Gastrocnemius medialis (tissue), 4 donors: ENCODE measurements at regions not wholly inside any gene's neighbourhood (a gene's known extent, or its start where the extent isn't known, plus 50 kb on each side); places are given as distances from the start of the nearest gene placed in this dataset.

Experiments used
- ATAC-seq, 2 donors: fragments of 150-250 bp; one replicate each; pipeline ENCODE4 v1.9.1; 2016
- DNase-seq, 2 donors: peaks; one replicate each; pipeline ENCODE4 v3.0.0-alpha.2; 2019
- H3K27ac ChIP-seq, 4 donors: fragments of 200-600 bp; sonication (generic); 1 replicate in 1 of 4; 2 replicates in 3 of 4; pipeline ENCODE4 v1.5.1; 2016 to 2018; ENCODE audit warnings: mild to moderate bottlenecking in 2 of 4, moderate library complexity in 1 of 4
- H3K27me3 ChIP-seq, 3 donors: fragments of 200-600 bp; sonication (generic) in 2 of 3; 1 replicate in 1 of 3; 2 replicates in 2 of 3; pipeline versions ENCODE4 v1.5.1 to v1.6.0; 2016 to 2019; ENCODE audit warnings: mild to moderate bottlenecking in 1 of 3, moderate library complexity in 1 of 3
- H3K36me3 ChIP-seq, 2 donors: fragments of 200-600 bp; sonication (generic) in 1 of 2; one replicate each; pipeline ENCODE4 v1.5.1; 2017 to 2018
- H3K4me1 ChIP-seq, 2 donors: fragments of 200-600 bp; sonication (generic) in 1 of 2; one replicate each; pipeline ENCODE4 v1.5.1; 2016 to 2017; ENCODE audit warnings: mild to moderate bottlenecking in 2 of 2
- H3K4me3 ChIP-seq, 4 donors: fragments of 200-600 bp; sonication (generic) in 3 of 4; 1 replicate in 1 of 4; 2 replicates in 3 of 4; pipeline ENCODE4 v1.5.1; 2016 to 2019; ENCODE audit warnings: mild to moderate bottlenecking in 2 of 4
- H3K9me3 ChIP-seq, 3 donors: fragments of 200-600 bp; sonication (generic) in 2 of 3; 1 replicate in 1 of 3; 2 replicates in 2 of 3; pipeline ENCODE4 v1.5.1; 2016 to 2019
- POLR2A ChIP-seq, 2 donors: fragments of 450-650 bp; IDR thresholded peaks; one replicate each; pipeline ENCODE4 v1.6.1; 2017; ENCODE audit warnings: antibody characterized with exemption in 2 of 2, mild to moderate bottlenecking in 2 of 2, moderate library complexity in 2 of 2
- in situ Hi-C, 4 donors: fragments of 200-750 bp; cut with MboI; loops; one replicate each; pipeline versions ENCODE4 v1.15.0 to v1.8.0; 2017; ENCODE audit warnings: low sequenced_read_pairs in 4 of 4
- intact Hi-C: fragments of 100-400 bp; cut with DNase I; formaldehyde crosslinking; loops from one replicate; pipeline ENCODE4 v1.15.1; 2023; ENCODE audit warnings: low total_unique reads
- TF ChIP-seq, protein P1 (sequence below), 5 experiments: fragments of 450-650 bp in 3 of 5; fragments of 200-600 bp in 2 of 5; sonication (generic) in 2 of 5; IDR thresholded peaks in 4 of 5; conservative IDR thresholded peaks in 1 of 5; 1 replicate in 4 of 5; 2 replicates in 1 of 5; pipeline ENCODE4 v1.5.1; 2016 to 2019; ENCODE audit warnings: antibody characterized with exemption in 5 of 5, mild to moderate bottlenecking in 3 of 5, moderate library complexity in 3 of 5

DNA sequence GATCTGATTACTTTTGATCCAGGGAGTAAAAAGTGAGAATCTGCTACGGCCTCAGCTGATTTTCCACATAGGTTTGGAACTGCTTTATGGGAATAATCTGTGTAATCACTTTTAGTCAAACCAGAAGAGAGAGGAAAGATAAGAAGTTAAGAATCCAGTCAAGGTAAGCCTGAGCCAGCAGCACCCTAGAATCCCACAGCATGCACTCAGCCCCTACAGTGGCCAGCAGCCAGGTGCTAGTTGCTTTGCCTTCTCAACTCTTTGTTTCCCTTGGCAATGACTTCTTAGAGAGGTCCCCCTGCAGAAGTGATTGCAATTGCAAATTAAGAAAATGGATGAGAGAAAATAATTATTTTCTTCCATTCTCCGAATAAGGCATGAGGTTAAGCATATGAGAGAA is 59.7 kb upstream of the TMED7 start:
- H3K27ac ChIP-seq = no peak overlapping the region
- DNase-seq = no peak
- ATAC-seq = no peak
- H3K9me3 ChIP-seq = no peaks in the 10 kb centered on the region
- no peaks in the 10 kb centered on the region for H3K36me3 ChIP-seq
- H3K4me1 ChIP-seq = peaks cover 0 to 3% of the 10 kb centered on the region in 2 donors
- intact Hi-C loops (no loop called here), in situ Hi-C loops (no loop called here)
- TF ChIP-seq, protein P1, sequence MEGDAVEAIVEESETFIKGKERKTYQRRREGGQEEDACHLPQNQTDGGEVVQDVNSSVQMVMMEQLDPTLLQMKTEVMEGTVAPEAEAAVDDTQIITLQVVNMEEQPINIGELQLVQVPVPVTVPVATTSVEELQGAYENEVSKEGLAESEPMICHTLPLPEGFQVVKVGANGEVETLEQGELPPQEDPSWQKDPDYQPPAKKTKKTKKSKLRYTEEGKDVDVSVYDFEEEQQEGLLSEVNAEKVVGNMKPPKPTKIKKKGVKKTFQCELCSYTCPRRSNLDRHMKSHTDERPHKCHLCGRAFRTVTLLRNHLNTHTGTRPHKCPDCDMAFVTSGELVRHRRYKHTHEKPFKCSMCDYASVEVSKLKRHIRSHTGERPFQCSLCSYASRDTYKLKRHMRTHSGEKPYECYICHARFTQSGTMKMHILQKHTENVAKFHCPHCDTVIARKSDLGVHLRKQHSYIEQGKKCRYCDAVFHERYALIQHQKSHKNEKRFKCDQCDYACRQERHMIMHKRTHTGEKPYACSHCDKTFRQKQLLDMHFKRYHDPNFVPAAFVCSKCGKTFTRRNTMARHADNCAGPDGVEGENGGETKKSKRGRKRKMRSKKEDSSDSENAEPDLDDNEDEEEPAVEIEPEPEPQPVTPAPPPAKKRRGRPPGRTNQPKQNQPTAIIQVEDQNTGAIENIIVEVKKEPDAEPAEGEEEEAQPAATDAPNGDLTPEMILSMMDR (IDR thresholded peaks at IDR 0.05 in 4 of 5, conservative IDR thresholded peaks at IDR 0.05 in 1 of 5) = no peak
- no peak for TF ChIP-seq POLR2A (IDR thresholded peaks at IDR 0.05)
- H3K4me3 ChIP-seq = no peak overlapping the region
- no peaks in the 10 kb centered on the region for H3K27me3 ChIP-seq

DNA sequence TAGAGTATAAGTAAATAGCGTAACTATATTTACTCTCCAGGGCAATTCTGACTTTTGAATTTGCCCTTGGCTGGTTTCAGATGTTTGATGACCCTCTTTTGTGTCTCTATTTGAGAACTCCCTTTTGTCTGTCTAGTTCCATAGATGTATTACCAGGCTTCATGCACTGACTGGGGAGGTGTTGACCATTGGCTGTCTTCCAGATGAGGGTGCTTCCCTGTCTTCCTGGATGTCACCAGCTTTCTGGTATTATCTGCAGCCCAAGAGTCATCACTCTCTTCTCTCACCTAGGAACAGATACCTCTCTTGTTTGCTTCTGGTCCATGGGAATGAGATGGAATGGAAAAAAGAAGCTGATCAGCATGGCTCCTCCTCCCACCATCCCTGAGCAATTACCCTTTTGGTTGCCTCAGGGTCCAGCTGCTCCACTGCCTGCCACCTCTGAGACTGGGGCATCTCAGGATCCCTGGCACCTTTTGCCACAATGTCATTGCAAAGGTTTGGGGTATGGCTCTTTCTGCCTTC is 58.7 kb upstream of the TMED7 start:
- Histone ChIP-seq H3K27me3 (no peaks in the 10 kb centered on the region), H3K27ac (no peak overlapping the region), H3K36me3 (no peaks in the 10 kb centered on the region), H3K4me3 (no peak overlapping the region), H3K4me1 (peaks cover 0 to 3% of the 10 kb centered on the region in 2 donors), H3K9me3 (no peaks in the 10 kb centered on the region)
- ATAC-seq (no peak), DNase-seq (no peak)
- intact Hi-C loops = no loop called here
- in situ Hi-C loops = no loop called here
- no peak for TF ChIP-seq POLR2A (IDR thresholded peaks at IDR 0.05)
- TF ChIP-seq, protein P1 (IDR thresholded peaks at IDR 0.05 in 4 of 5, conservative IDR thresholded peaks at IDR 0.05 in 1 of 5) = no peak

DNA sequence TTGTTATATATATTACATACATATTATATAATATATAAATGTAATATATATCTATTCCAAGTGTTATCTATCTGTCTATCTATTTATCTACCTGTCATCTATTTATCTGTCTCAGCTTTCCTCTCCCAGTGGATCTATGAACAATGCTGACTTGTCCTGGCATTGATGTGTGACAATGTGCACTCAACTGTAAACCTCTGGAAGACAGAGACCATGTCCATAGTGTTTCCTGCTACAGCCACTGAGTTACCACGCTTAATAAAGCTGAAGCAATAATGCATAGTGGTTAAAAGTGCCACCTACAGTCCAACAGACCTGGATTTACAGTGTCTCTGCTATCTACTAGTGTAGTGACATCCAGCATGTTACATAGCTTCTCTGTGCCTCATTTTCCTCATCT is 57.2 kb upstream of the TMED7 start:
- H3K27ac ChIP-seq = no peak overlapping the region
- in situ Hi-C loops (no loop called here), intact Hi-C loops (no loop called here)
- no peak overlapping the region for H3K4me3 ChIP-seq
- H3K9me3 ChIP-seq = no peaks in the 10 kb centered on the region
- no peak for ATAC-seq
- no peaks in the 10 kb centered on the region for H3K36me3 ChIP-seq
- TF ChIP-seq POLR2A (IDR thresholded peaks at IDR 0.05) = no peak
- TF ChIP-seq, protein P1 (IDR thresholded peaks at IDR 0.05 in 4 of 5, conservative IDR thresholded peaks at IDR 0.05 in 1 of 5) = no peak
- no peak for DNase-seq
- no peaks in the 10 kb centered on the region for H3K27me3 ChIP-seq
- peaks cover 0 to 3% of the 10 kb centered on the region in 2 donors for H3K4me1 ChIP-seq
